HG03342 (cell line): ENCODE measurements at regions not wholly inside any gene's neighbourhood (a gene's known extent, or its start where the extent isn't known, plus 50 kb on each side); places are given as distances from the start of the nearest gene placed in this dataset.
"Not testable (repeated sequence)": the region's sequence is repeated elsewhere in the genome, so short reads cannot be mapped to it uniquely, and the experiment has no call there.

Experiments used
- ATAC-seq: cut with Tn5 transposase; IDR thresholded peaks from one replicate; pipeline ENCODE4 v1.9.1; 2021; ENCODE audit warnings: mild to moderate bottlenecking, moderate library complexity; ENCODE audit not compliant: unreplicated experiment

DNA sequence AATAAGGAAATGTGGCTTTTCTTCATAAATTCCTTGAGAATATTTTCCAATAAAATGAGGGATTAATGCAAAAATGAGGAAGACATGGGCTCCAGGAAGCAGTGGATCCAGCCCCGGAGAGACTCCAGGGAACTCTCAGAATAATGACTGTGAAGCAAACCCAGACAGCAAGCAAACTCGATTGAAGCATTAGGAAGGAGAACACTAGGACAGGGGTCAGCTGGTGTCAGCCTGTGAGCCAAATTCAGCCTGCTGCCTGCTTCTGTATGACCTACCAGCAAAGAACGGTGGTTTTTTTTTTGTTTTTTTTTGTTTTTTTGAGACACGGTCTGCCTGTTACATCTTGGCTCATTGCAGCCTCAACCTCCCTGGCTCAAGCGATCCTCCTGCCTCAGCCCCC is 133.9 kb upstream of the FOXN2 start:
- no peak for ATAC-seq

DNA sequence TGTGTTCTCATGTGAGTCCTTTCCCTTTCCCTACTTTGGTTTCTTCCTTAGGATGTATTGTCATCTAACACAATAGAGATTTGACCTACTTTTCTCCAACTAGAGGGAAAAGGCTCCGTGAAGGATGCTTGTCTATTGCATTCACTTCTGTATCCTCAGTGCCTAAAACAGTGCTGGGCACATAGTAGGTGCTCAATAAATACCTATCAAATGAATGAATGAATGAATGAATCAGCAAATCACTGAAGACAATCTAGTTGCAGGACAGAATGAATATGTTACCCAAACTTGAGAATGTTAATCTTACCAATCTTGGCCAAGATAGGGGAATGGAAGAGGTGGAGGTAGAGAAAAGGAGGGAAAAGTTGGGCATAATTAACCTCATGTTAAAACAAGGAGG is 131.2 kb upstream of the FOXN2 start:
- no peak for ATAC-seq

DNA sequence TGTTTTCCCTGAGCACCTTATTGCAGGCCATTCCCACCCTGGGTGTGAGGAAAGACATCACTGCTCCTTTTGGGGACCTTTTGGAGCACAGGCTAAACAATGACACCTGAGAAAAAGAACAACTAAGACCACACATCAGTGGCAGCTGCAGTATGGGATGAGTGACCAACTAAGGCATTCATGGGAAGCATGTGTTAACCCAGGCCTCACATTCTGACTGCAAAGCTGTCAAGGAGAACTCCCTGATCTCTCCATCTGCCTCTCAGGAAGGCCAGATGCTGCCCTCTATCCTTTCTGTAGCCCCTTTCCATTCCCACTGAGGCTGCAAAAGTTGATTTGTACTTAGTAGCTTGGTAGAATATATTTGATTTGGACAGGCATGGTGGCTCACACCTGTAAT is 130.5 kb upstream of the FOXN2 start:
- ATAC-seq = no peak

DNA sequence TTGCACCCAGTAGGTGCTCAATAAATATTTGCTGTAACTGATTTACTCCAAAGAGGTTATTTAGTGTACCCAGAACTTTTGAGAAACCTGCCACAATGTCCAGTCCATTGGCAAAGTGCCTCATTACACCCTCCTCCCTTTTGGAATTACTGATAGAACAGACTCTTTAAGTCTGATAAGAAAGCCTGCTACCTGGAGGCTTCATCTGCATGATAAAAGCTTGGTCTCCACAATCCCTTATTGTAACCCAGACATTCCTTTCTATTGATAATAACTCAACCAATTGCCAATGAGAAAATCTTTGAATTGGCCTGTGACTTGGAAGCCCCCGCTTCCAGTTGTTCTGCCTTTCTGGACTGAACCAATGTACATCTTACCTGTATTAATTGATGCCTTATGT is 127.0 kb upstream of the FOXN2 start:
- no peak for ATAC-seq

DNA sequence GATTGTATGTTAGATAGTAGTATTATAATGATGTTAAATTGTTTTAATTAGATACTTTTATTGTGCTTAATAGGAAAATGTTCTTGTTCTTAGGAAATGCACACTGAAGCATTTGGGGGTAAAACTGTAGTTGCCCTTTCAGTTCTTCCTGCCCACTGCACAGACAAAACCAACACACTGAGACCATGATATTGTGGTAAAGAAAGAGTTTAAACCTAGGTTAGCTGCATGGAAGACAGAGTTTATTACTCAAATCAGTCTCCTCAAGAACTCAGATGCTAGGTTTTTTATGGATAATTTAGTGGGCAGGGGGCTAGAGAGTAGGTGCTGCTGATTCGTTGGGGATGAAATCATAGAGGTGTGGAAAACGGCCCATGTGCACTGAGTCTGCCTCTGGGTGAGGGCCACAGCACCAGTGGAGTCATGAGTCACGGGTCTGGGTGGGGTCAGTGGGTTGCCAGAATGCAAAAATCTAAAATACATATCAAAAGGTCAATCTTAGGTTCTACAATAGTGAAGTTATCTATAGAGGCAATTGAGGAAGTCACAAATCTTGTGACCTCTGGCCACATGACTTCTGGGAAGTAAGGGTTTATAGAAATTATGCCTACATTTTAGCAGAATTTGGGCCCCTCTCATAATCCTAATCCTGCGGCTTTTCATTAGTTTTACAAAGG is 124.8 kb upstream of the FOXN2 start:
- no peak for ATAC-seq

DNA sequence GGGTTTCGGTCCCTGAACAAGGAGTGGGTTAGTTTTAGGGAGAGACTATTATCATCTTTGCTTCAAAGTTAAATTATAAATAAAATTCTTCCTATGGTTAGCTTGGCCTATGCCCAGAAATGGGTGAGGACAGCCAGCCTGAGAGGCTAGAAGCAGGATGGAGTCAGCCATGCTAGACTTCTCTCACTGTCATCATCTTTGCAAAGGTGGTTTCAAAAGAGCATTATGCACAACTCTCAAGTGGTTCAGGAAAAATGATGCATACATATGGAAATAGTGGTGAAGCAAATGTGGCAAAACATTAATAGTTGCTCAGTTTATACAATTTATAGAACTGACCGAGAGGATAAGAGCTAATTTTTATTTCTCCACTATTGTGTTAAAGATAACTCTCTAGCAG is 124.3 kb upstream of the FOXN2 start:
- no peak for ATAC-seq

DNA sequence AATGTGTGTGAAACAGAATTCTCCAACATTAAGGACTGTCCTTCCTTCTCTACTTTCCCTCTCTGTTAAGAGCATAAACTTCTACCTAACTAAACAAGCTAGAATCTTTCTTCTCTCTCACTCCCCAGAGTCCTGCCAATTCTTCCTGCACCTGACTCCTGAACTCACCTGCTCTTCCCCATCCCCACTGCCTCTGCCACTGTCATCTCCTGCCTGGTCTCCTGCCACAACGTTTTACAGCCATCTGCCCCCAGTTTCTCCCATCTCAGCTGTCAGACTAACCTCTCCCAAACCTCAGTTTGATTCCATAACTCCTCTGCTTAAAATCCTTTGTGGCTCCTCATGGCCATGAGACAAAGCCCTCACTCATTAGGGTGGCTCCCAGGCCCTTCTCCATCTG is 119.8 kb upstream of the FOXN2 start:
- no peak for ATAC-seq

DNA sequence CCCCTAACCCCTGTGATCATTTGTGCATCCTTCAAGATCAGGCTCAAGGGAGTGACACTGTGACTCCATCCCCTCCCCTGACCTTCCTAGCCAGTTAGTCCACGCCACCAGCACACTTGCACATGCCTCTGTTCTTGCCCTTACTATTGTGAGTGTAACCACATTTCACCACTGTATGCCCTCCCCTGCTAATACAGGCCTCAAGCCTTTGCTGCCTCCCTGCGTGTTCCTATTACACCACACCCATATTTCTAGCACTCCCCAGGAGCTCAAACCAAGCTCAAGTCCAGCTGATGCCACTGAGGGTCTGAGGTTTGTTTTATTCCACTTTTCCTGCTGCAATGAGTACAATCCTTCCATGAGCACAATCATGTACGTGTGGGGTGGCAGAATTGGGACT is 119.3 kb upstream of the FOXN2 start:
- ATAC-seq = no peak

DNA sequence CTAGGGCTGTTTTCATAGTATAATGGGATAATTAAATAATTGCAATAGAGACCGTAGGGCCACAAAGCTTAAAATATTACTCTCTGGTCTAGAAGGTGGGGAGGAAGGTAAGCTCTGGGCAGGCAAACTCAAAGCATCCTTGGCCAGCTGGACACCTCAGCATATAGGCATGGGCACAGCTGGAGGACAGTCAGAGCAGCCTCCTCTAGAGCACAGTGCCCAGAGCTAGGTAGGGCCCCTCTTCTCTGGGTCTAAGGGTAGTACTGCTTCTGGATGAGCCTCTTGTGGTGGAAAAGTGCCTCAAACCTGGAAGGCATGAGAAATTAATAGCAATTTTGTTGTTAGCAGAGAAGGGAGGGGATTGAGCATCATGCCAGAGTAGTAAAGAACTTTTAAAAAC is 116.9 kb upstream of the FOXN2 start:
- no peak for ATAC-seq

DNA sequence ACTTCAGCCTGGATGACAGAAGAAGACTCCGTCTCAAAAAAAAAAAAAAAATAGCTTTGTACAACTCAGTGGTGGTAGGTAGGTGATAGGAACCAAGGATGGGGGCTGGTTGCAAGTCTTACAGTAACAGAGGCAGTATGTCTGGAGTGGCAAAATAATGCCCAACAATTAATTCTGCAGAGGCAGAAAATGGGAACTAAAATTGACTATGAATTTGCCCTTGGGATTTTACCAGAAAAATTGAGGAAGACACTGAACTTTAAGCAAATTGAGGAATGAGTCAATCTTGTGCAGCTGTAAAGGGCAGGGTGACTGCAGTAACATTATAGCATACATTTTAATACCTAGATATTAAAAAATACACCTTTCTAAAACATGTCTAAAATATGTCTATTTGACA is 116.1 kb upstream of the FOXN2 start:
- no peak for ATAC-seq

DNA sequence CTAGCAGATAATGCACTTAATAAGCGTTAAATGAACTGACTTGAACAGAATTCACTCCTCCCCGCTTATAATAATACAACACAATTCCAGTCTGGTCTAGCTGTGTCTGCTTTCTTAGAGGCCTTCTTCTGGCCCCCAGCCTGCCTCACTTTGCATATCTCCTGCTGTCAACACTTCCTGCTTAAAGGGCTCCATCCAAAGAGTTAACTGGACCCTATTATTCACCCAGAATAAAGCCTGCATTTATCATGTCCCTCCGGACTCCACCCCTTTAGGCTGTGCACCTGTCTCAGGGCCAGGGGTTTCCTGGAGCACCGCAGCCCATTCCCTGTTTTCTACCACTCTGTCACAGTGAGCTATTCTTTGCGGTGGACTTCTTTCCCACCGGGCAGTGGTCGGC is 115.4 kb upstream of the FOXN2 start:
- no peak for ATAC-seq

DNA sequence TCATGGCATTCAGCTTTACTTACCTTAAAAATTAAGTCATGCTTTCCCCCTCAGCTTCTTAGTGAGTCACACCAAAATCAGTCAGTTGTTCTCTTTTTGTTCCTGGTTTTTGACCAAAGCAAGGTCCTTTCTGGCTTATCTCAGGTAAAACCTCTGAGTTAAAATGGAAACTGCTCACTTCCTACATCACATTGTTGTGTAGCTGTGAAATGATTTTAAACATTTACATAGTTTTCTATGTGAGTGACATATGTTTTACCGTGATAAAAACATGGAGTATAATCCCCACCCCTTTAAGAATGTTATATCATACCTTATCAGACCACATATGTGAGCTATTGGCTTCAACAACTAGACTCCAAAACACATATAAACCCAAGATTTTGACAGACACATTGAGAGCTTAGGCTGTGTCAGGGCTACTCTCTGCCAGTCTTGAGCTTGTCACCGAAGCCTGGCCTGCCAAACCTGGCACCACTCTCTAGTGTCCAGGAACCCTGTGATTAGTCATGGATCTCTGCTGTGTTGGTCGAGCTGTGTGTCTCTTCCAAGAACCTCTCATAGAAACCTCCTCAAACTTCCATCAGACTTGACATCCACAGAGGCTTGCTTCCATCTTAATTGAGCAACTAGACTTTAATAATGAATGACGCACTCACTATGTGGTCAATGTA is 113.7 kb upstream of the FOXN2 start:
- ATAC-seq = peak; percentile 35

DNA sequence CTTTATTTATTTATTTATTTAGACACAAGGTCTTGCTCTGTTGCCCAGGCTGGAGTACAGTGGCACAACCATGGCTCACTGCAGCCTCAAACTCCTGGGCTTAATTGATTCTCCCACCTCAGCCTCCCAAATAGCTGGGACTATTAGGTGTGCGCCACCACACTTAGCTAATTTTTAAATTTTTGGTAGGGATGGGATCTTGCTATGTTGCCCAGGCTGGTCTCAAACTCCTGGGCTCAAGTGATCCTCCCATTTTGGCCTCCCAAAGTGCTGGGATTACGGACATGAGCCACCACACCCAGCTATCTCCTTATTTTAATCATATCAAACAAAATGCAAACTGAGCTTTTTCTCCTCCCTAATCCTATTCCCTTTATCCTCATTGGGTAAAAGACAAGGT is 113.0 kb upstream of the FOXN2 start:
- not testable (repeated sequence) for ATAC-seq

DNA sequence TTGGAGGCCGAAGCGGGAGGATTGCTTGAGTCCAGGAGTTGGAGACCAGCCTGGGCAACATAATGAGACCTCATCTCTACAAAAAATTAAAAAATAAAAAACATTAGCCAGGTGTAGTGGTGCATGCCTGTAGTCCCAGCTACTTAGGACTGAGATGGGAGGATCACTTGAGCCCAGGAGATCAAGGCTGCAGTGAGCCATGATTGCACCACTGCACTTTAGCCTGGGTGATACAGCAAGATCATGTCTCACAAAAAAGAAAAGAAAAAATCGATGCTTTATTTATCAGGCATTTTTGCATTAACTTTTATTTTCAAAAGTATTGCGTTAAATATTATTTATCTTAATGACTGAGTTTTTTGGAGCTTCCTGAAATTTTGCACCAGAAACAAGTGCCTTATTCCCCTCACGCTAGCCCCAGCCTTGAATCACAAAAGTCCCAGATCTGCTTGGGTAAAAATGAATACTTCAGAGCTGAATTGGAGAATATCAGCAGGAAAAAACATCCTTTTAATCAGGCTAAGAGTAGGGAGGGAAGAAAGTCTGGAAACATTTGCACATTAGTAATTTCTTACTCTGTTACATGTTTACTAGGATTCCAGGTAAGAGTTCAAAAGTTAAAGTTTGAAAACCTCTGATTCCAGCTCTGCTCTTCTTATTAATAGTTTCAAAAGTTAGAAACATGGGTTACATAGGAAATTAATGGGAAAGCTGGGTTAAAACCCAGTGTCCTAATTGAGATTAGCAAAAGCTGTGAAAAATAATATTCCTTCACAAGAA is 111.4 kb upstream of the FOXN2 start:
- no peak for ATAC-seq

DNA sequence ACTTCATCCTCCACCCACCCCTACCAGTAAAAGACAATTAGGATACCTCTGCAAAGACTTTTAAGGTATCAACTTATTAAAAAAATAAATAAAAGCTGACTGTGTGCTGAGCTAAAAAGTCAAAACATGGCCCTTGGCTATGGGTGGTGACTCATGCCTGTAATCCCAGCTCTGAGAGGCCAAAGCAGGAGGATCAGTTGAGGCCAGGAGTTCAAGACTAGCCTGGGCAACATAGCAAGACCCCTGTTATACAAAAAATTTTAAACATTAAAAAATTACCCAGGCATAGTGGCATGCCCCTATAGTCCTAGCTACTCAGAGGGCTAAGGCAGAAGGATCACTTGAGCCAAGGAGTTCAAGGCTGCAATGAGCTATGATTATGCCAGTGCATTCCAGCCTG is 110.8 kb upstream of the FOXN2 start:
- no peak for ATAC-seq

DNA sequence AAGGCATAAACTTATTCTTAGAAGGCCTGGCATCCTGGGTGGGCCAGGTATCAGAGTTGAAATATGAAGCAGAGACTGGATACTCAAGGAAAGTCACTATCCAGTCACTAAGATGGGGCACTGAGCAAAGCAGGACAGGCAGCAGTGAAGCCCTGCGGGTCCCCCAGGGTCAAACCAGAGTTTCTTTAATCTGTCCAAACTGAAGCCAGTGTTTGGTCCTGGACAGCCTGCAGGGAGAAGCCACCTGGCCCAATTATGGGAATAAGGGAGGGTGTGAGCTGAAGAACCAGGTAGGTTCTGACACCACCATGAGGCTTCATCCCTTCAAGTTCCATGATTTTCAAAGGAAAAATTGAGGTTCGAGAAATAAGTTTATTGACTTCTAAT is 109.7 kb upstream of the FOXN2 start:
- ATAC-seq = no peak

DNA sequence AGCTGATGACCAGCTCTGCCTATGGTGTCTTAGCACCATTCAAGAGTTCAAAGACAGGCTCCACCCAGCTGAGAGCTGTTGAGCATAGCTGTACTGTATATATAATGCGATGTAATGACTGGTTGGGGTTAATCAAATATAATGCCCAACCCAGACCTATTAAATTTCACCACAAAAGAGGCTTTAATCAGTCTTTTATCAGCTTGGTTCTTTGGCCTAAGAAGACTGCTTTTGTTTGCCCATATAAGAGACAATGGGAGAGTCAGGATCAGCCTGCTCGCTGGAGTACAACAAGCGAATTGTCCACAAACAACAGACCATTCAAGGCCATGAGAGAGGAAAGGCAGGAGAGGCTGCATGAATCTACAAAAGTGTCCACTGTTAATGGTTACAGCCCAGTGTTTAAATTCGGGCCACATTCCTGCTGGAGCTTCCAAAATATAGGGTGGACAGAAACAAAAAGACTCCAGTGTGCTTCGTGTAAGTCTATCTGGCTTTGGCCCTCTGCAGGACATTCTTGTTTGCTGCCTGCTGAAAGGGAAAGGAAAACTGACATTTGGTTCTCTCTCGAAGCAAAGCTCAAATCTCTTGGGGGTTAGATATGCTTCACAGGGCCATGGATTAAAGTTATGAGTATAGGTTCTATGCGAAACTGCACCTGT is 109.2 kb upstream of the FOXN2 start:
- peak; percentile 89 for ATAC-seq

DNA sequence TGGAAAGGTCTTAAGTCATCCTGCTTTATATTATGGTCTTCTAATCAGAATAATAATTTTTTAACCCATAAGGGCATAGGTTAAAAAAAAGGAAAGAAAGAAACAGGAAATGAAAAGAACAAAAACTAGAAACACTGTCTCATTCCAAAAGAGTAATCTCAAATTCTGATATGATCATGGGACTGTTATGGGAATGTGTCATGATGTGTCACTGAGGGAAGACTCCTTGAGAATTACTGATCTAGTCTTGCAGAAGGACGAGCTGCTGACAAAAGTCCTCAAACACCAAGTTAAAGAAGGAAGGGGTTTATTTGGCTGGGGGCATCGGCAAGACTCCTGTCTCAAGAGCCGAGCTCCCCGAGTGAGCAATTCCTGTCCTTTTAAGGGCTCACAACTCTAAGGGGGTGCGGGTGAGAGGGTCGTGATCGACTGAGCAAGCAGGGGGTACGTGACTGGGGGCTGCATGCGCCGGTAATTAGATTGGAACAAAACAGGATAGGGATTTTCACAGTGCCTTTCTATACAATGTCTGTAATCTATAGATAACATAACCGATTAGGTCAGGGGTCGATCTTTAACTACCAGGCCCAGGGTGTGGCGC is 108.3 kb upstream of the FOXN2 start:
- ATAC-seq = not testable (repeated sequence)

DNA sequence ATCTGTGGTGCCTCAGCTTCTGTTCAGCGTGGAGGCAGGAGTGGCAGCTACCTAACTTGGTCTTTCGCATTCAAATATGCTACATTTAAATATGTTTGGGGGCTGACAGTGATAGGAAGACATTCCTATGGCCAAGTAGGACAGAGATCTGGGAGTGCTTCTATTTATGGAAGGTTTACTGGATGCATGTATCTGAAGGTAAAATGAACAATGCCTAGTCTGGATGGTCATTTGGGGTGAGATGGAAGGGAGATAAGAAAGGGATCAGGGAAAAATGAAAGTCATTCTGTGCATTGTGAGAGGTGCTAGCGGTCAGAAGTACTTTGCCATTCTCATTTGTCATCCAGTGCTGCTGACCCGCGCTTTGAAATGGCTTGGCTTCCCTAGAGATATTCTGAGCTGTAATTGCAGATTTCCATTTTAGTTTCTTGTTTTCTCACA is 107.3 kb upstream of the FOXN2 start:
- ATAC-seq = no peak

DNA sequence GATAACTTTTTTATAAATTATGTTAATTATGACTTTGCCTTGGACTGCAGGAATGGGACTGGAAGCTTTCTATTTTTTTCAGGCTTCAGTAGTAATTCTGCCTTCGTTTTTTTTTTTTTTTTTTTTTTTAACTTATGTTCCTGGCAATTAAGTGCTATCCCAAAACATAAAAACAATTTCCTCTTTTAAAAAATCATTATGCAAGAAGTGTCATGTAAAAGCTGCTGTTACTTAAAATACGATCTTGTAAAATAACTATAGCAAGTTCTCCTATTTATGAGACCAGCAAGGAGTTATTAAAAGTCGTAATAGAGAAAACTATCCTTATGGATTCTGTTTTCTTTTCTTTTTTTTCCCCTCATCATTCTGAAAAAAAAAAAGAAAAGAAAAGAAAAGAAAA is 106.6 kb upstream of the FOXN2 start:
- ATAC-seq = no peak

DNA sequence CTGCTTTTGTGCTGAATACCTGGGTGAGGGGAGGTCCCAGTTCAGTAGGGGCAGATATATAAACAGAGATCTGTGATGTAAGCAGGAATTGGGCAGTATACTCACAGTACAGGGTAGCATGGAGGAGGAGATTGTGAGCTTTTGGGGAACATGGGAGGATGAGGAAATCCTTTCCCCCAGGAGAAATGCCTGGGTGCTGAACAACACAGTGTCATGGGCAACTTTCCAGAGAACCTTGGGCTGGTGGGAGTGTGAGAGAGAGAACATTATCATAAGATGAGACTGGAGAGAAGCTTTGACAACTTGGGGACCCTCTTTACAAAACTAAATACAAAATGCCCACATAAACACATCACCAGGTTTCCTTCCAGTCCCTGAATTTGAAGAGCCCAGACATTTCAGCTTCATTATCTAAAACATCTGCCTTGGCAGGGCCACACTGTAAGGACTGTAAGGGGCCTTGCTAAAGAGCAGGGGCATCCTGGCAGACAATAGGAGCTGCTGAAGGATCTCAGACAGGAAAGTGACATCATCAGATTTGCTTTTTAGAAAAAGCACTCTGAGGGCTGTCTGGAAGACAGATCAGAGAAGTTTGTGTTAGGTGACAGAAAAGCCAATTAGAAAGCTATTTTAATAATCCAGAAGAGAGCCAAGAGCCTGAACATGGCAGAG is 105.1 kb upstream of the FOXN2 start:
- no peak for ATAC-seq
